Esophagus muscularis mucosa (tissue), 4 donors: ENCODE measurements at regions not wholly inside any gene's neighbourhood (a gene's known extent, or its start where the extent isn't known, plus 50 kb on each side); places are given as distances from the start of the nearest gene placed in this dataset.

Experiments used
- DNase-seq: peaks from one replicate; pipeline ENCODE4 v3.0.0-alpha.2; 2017; ENCODE audit errors: extremely low spot score
- H3K27ac ChIP-seq, 4 donors: fragments of 200-600 bp; sonication (generic); replicated peaks in 1 of 4; 1 replicate in 3 of 4; 2 replicates in 1 of 4; pipeline ENCODE4 v1.5.1; 2016 to 2019; ENCODE audit warnings: mild to moderate bottlenecking in 1 of 4
- H3K27me3 ChIP-seq, 4 donors: fragments of 200-600 bp; sonication (generic); one replicate each; pipeline versions ENCODE4 v1.5.1 to v1.6.0; 2016 to 2019
- H3K36me3 ChIP-seq, 4 donors: fragments of 200-600 bp; sonication (generic); one replicate each; pipeline ENCODE4 v1.5.1; 2016 to 2019
- H3K4me1 ChIP-seq, 4 donors: fragments of 200-600 bp; sonication (generic); one replicate each; pipeline ENCODE4 v1.5.1; 2016 to 2019
- H3K4me3 ChIP-seq, 4 donors: fragments of 200-600 bp; sonication (generic); 1 replicate in 2 of 4; 2 replicates in 2 of 4; pipeline ENCODE4 v1.5.1; 2016 to 2019; ENCODE audit warnings: mild to moderate bottlenecking in 4 of 4, moderate library complexity in 1 of 4
- H3K9me3 ChIP-seq, 4 donors: fragments of 200-600 bp; sonication (generic); 1 replicate in 3 of 4; 2 replicates in 1 of 4; pipeline ENCODE4 v1.5.1; 2016 to 2019
- CTCF ChIP-seq, 3 experiments: fragments of 200-600 bp in 2 of 3; fragments of 450-650 bp in 1 of 3; sonication (generic) in 2 of 3; IDR thresholded peaks; one replicate each; pipeline ENCODE4 v1.5.1; 2017 to 2019; ENCODE audit warnings: antibody characterized with exemption in 3 of 3, mild to moderate bottlenecking in 2 of 3, moderate library complexity in 1 of 3
- EP300 ChIP-seq: sonication (generic); formaldehyde crosslinking; IDR thresholded peaks from one replicate; pipeline ENCODE4 v1.6.1; 2017; ENCODE audit warnings: antibody characterized with exemption
- POLR2A ChIP-seq: fragments of 450-650 bp; IDR thresholded peaks from one replicate; pipeline ENCODE4 v1.6.1; 2017; ENCODE audit warnings: antibody characterized with exemption, moderate library complexity, mild to moderate bottlenecking, low read depth
- POLR2AphosphoS5 ChIP-seq, 2 donors: sonication (generic); formaldehyde crosslinking; IDR thresholded peaks; one replicate each; pipeline ENCODE4 v1.6.1; 2017; ENCODE audit warnings: antibody characterized with exemption in 2 of 2
- WGBS: methylation state at CpG from one replicate; pipeline ENCODE4 v1.1.5; 2018; 5-methylcytosine and 5-hydroxymethylcytosine counted together
- intact Hi-C: fragments of 100-400 bp; cut with DNase I; formaldehyde crosslinking; loops from one replicate; pipeline ENCODE4 v1.15.1; 2023

- Histone ChIP-seq H3K27me3 (no peaks in the 10 kb centered on the region), H3K4me1 (peaks cover 0 to 14% (median 10%) of the 10 kb centered on the region in 4 donors), H3K27ac (no peak overlapping the region), H3K9me3 (peaks cover 0 to 5% (median 2%) of the 10 kb centered on the region in 4 donors), H3K36me3 (no peaks in the 10 kb centered on the region), H3K4me3 (no peak overlapping the region)
- TF ChIP-seq CTCF (IDR thresholded peaks at IDR 0.05) = no peak
- TF ChIP-seq POLR2AphosphoS5 (IDR thresholded peaks at IDR 0.05) = no peak
- TF ChIP-seq EP300 = no peak
- no peak for TF ChIP-seq POLR2A
- DNase-seq = no peak
- intact Hi-C loops = no loop called here
Observed at GRCh38 chr9:73014011-73014410, 61.2 kb upstream of the ALDH1A1 start.

- Histone ChIP-seq H3K4me3 (no peak overlapping the region), H3K4me1 (peaks cover 0 to 14% (median 10%) of the 10 kb centered on the region in 4 donors), H3K27me3 (no peaks in the 10 kb centered on the region), H3K27ac (peak overlapping the region in 3 of 4 donors; percentile 23 to 47 (median 44)), H3K9me3 (no peaks in the 10 kb centered on the region), H3K36me3 (no peaks in the 10 kb centered on the region)
- intact Hi-C loops = no loop called here
- WGBS = 89% methylated on average over 2 of the region's 2 CpGs
- TF ChIP-seq CTCF (IDR thresholded peaks at IDR 0.05) = no peak
- no peak for TF ChIP-seq POLR2A
- TF ChIP-seq EP300 = no peak
- no peak for TF ChIP-seq POLR2AphosphoS5 (IDR thresholded peaks at IDR 0.05)
- DNase-seq = no peak
Observed at GRCh38 chr9:73011956-73012355, 59.1 kb upstream of the ALDH1A1 start.

GRCh38 chr9:73011181-73011750 is 58.4 kb upstream of the ALDH1A1 start:
- TF ChIP-seq EP300 (no peak), POLR2AphosphoS5 (IDR thresholded peaks at IDR 0.05) (peak in 1 of 2 donors; percentile 44)
- no peak overlapping the region for H3K4me3 ChIP-seq
- H3K4me1 ChIP-seq = peaks cover 0 to 14% (median 10%) of the 10 kb centered on the region in 4 donors
- intact Hi-C loops = no loop called here
- H3K36me3 ChIP-seq = no peaks in the 10 kb centered on the region
- WGBS = 43% methylated on average over 2 of the region's 2 CpGs
- H3K9me3 ChIP-seq = no peaks in the 10 kb centered on the region
- no peak for DNase-seq
- H3K27me3 ChIP-seq = no peaks in the 10 kb centered on the region
- H3K27ac ChIP-seq = peak overlapping the region in 3 of 4 donors; percentile 23 to 47 (median 44)

- intact Hi-C loops = no loop called here
- Histone ChIP-seq H3K27ac (no peak overlapping the region), H3K36me3 (no peaks in the 10 kb centered on the region), H3K4me1 (peaks cover 0 to 14% (median 10%) of the 10 kb centered on the region in 4 donors), H3K9me3 (no peaks in the 10 kb centered on the region), H3K4me3 (no peak overlapping the region), H3K27me3 (no peaks in the 10 kb centered on the region)
- TF ChIP-seq POLR2A (no peak), CTCF (IDR thresholded peaks at IDR 0.05) (no peak), POLR2AphosphoS5 (IDR thresholded peaks at IDR 0.05) (no peak), EP300 (no peak)
- DNase-seq = no peak
- 80% methylated on average over 2 of the region's 2 CpGs for WGBS
Observed at GRCh38 chr9:73009649-73010288, 56.9 kb upstream of the ALDH1A1 start.

GRCh38 chr9:73007966-73008672 is 55.3 kb upstream of the ALDH1A1 start:
- intact Hi-C loops = no loop called here
- H3K9me3 ChIP-seq = no peaks in the 10 kb centered on the region
- TF ChIP-seq CTCF (IDR thresholded peaks at IDR 0.05) = no peak
- no peak for TF ChIP-seq EP300
- TF ChIP-seq POLR2AphosphoS5 (IDR thresholded peaks at IDR 0.05) = no peak
- no peak for TF ChIP-seq POLR2A
- H3K27ac ChIP-seq = no peak overlapping the region
- no peaks in the 10 kb centered on the region for H3K27me3 ChIP-seq
- 79% methylated on average over 3 of the region's 3 CpGs for WGBS
- peaks cover 0 to 14% (median 10%) of the 10 kb centered on the region in 4 donors for H3K4me1 ChIP-seq
- DNase-seq = no peak
- no peaks in the 10 kb centered on the region for H3K36me3 ChIP-seq
- no peak overlapping the region for H3K4me3 ChIP-seq
